Neuronal stem cell (in vitro differentiated cells): ENCODE measurements at regions not wholly inside any gene's neighbourhood (a gene's known extent, or its start where the extent isn't known, plus 50 kb on each side); places are given as distances from the start of the nearest gene placed in this dataset.

Source experiments
- DNase-seq: peaks from one replicate; pipeline ENCODE4 v3.0.0-alpha.2; 2013; ENCODE audit warnings: low spot score
- H2AFZ ChIP-seq: one replicate; pipeline ENCODE4 v1.6.1; 2013; ENCODE audit warnings: mild to moderate bottlenecking, low read length, inconsistent platforms
- H2AK5ac ChIP-seq: 2 replicates; pipeline ENCODE4 v1.6.1; 2013; ENCODE audit warnings: low read depth, mild to moderate bottlenecking, inconsistent platforms, low read length, moderate library complexity, mixed read lengths
- H2BK120ac ChIP-seq: 2 replicates; pipeline ENCODE4 v1.6.1; 2013; ENCODE audit warnings: low read depth, mild to moderate bottlenecking, inconsistent platforms, low read length, moderate library complexity, mixed read lengths
- H2BK12ac ChIP-seq: one replicate; pipeline ENCODE4 v1.6.1; 2013; ENCODE audit warnings: low read length, inconsistent platforms
- H2BK15ac ChIP-seq: 2 replicates; pipeline ENCODE4 v1.6.1; 2013; ENCODE audit warnings: mild to moderate bottlenecking, low read length, inconsistent platforms, mixed read lengths
- H2BK5ac ChIP-seq: one replicate; pipeline ENCODE4 v1.6.1; 2013; ENCODE audit warnings: inconsistent platforms, mild to moderate bottlenecking, low read length, moderate library complexity
- H3K14ac ChIP-seq: one replicate; pipeline ENCODE4 v1.6.1; 2013; ENCODE audit warnings: low read length, inconsistent platforms
- H3K18ac ChIP-seq: 2 replicates; pipeline ENCODE4 v1.6.1; 2013; ENCODE audit warnings: low read length, inconsistent platforms
- H3K23ac ChIP-seq: 2 replicates; pipeline ENCODE4 v1.6.1; 2013; ENCODE audit warnings: low read depth, mild to moderate bottlenecking, mixed read lengths, low read length, inconsistent platforms; ENCODE audit not compliant: poor library complexity
- H3K27ac ChIP-seq: replicated peaks from 3 replicates; pipeline ENCODE4 v1.5.1; 2013; ENCODE audit warnings: low read length, inconsistent platforms
- H3K27me3 ChIP-seq, 3 experiments: 2 replicates each; pipeline ENCODE4 v1.6.1; 2013; ENCODE audit warnings: low read length in 3 of 3, mild to moderate bottlenecking in 2 of 3, inconsistent platforms in 1 of 3, low read depth in 1 of 3, mixed read lengths in 1 of 3, moderate library complexity in 1 of 3; ENCODE audit not compliant: control insufficient read depth in 3 of 3, insufficient read depth in 3 of 3
- H3K36me3 ChIP-seq, 2 donors: replicated peaks in 1 of 2; 2 replicates each; pipeline ENCODE4 v1.6.1; 2013; ENCODE audit warnings: low read length in 2 of 2; ENCODE audit not compliant: control insufficient read depth in 2 of 2, insufficient read depth in 2 of 2
- H3K4ac ChIP-seq: 2 replicates; pipeline ENCODE4 v1.6.1; 2013; ENCODE audit warnings: inconsistent platforms, mild to moderate bottlenecking, low read length, moderate library complexity
- H3K4me1 ChIP-seq, 2 donors: 1 replicate in 1 of 2; 2 replicates in 1 of 2; pipeline ENCODE4 v1.6.1; 2013; ENCODE audit warnings: low read length in 2 of 2, low read depth in 1 of 2; ENCODE audit not compliant: control insufficient read depth in 2 of 2, insufficient read depth in 1 of 2
- H3K4me2 ChIP-seq: one replicate; pipeline ENCODE4 v1.6.1; 2013; ENCODE audit warnings: mild to moderate bottlenecking, low read length, inconsistent platforms; ENCODE audit not compliant: insufficient read depth, poor library complexity, severe bottlenecking
- H3K4me3 ChIP-seq, 2 donors: 2 replicates each; pipeline ENCODE4 v1.5.1; 2013; ENCODE audit warnings: low read length in 2 of 2, mild to moderate bottlenecking in 2 of 2, inconsistent platforms in 1 of 2, moderate library complexity in 1 of 2
- H3K79me1 ChIP-seq: one replicate; pipeline ENCODE4 v1.6.1; 2013; ENCODE audit warnings: low read depth, mild to moderate bottlenecking, inconsistent platforms, low read length, moderate library complexity
- H3K9ac ChIP-seq: one replicate; pipeline ENCODE4 v1.6.1; 2013; ENCODE audit warnings: mild to moderate bottlenecking, low read depth, low read length, inconsistent platforms; ENCODE audit not compliant: poor library complexity
- H3K9me3 ChIP-seq, 2 donors: replicated peaks in 1 of 2; 2 replicates each; pipeline versions ENCODE3 to v1.6.1; 2013; ENCODE audit warnings: low read length in 2 of 2, mild to moderate bottlenecking in 2 of 2, inconsistent platforms in 1 of 2, low read depth in 1 of 2, mixed read lengths in 1 of 2, moderate library complexity in 1 of 2; ENCODE audit not compliant: control insufficient read depth in 2 of 2, insufficient read depth in 1 of 2
- H4K8ac ChIP-seq: one replicate; pipeline ENCODE4 v1.6.1; 2013; ENCODE audit warnings: low read depth, mild to moderate bottlenecking, inconsistent platforms, low read length, moderate library complexity
- H4K91ac ChIP-seq: one replicate; pipeline ENCODE4 v1.6.1; 2013; ENCODE audit warnings: low read length, low read depth, mild to moderate bottlenecking, inconsistent platforms; ENCODE audit not compliant: poor library complexity
- WGBS, 2 donors: extraction: QIAGEN DNeasy Blood & Tissue Kit; methylation state at CpG; one replicate each; pipeline ENCODE4 v1.1.7; 2013; ENCODE audit warnings: missing lambda C conversion rate in 2 of 2, mixed read lengths in 1 of 2; ENCODE audit not compliant: insufficient read length in 2 of 2, insufficient replicate concordance in 1 of 2; ENCODE audit errors: extremely low coverage in 2 of 2; 5-methylcytosine and 5-hydroxymethylcytosine counted together

DNA sequence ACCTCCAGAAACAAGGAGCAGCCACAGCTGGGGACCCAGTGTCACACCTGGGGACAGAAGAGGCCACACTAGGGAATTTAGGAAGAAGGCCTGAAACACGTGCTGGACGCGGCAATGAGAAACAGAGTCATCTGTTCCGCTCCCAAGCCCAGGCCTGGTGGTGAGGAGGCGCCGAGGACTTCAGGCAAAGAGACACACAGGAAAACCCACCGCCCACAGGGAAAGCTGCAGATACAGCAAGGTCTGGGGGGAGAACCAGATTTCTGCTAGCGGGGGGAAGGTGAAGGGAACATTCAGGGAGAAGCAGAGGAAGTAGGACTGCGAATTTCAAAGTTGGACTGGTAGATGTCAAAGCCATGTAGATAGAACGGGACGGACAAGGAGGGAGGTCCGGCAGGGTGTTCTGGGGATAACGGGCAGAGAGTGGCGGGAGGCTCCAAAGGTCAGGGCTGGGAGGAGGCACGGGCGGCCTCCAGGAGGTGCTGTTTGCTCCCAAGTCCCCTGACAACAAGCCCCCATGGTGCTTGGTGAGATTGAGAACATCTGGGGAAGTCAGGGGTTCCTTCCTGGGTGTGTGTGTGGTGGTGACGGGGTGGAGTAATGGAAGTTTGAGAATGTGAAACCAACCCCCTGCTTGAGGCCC, 351.7 kb upstream of the MYT1L start:
- Histone ChIP-seq H3K4me2 (no peak overlapping the region), H2AFZ (no peak overlapping the region), H2BK15ac (peak overlapping the region; percentile 20), H3K36me3 (no peaks in the 10 kb centered on the region), H2BK120ac (no peak overlapping the region), H3K9me3 (no peaks in the 10 kb centered on the region), H3K4me3 (no peak overlapping the region), H4K91ac (no peak overlapping the region), H2BK5ac (no peak overlapping the region), H3K23ac (no peak overlapping the region), H4K8ac (no peak overlapping the region), H3K9ac (no peak overlapping the region), H3K18ac (no peak overlapping the region), H2BK12ac (no peak overlapping the region), H3K4ac (no peak overlapping the region), H3K4me1 (peaks cover 0 to 6% of the 10 kb centered on the region in 2 donors), H3K14ac (no peak overlapping the region), H3K79me1 (no peaks in the 10 kb centered on the region), H3K27ac (no peak overlapping the region), H2AK5ac (no peak overlapping the region), H3K27me3 (no peaks in the 10 kb centered on the region)
- no peak for DNase-seq
- no CpG with 5 or more reads among the region's 17 CpGs for WGBS, 2 donors

DNA sequence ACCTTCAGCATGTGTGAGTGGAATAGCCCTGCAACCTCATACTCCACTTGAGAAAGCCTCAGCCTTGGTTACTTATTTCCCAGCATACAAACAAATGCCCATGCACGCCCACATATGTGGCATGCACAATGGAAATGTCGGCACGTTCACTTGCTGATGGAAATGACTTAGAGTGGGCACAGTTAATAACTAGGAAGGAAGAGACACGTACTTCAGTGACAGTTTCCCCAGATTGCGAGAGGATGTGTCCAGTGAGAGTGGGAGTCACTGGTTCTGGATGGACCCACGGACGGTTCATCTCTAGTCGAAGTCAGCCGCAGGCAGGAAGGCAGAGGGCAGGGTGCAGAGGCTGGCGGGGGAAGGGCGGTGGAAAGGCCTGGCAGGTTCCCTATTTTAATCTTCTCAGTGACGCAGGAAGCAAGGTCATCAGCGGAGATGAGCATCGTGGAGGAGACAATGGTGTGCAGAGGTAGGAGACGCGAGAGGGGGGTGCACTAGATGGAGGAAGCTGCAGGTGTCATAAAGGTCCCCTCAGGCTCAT, 350.7 kb upstream of the MYT1L start:
- no CpG with 5 or more reads among the region's 16 CpGs for WGBS, 2 donors
- no peak overlapping the region for H2BK5ac ChIP-seq
- no peak overlapping the region for H3K4me3 ChIP-seq
- no peak overlapping the region for H3K27ac ChIP-seq
- H2AK5ac ChIP-seq = no peak overlapping the region
- H2BK12ac ChIP-seq = no peak overlapping the region
- no peaks in the 10 kb centered on the region for H3K9me3 ChIP-seq
- no peak for DNase-seq
- H3K79me1 ChIP-seq = no peaks in the 10 kb centered on the region
- no peak overlapping the region for H3K23ac ChIP-seq
- no peak overlapping the region for H3K14ac ChIP-seq
- no peak overlapping the region for H2AFZ ChIP-seq
- no peak overlapping the region for H4K8ac ChIP-seq
- H3K18ac ChIP-seq = no peak overlapping the region
- H3K9ac ChIP-seq = no peak overlapping the region
- H4K91ac ChIP-seq = no peak overlapping the region
- H2BK15ac ChIP-seq = no peak overlapping the region
- peaks cover 0 to 4% of the 10 kb centered on the region in 2 donors for H3K4me1 ChIP-seq
- no peak overlapping the region for H2BK120ac ChIP-seq
- no peaks in the 10 kb centered on the region for H3K27me3 ChIP-seq
- H3K4me2 ChIP-seq = no peak overlapping the region
- H3K36me3 ChIP-seq = no peaks in the 10 kb centered on the region
- H3K4ac ChIP-seq = no peak overlapping the region

DNA sequence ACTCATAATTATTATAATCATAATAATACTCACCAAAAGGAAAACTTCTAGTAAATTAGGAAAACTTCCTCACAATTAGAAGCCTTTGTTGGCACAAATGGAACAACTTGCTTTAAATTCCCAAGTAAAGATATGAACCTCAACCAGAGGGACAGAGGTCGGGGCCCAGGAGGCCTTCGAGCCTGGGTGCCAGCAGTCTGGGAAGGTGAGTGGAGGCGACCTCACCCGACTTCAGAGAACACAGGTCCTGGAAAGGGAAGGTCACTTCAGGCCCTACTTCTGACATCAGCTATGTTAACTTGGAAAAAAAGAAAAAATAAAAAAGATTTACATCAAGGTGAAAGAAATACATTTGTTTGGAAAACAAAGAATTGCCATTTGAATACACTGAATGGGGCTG, 350.0 kb upstream of the MYT1L start:
- Histone ChIP-seq H2BK15ac (no peak overlapping the region), H3K9me3 (no peaks in the 10 kb centered on the region), H4K91ac (no peak overlapping the region), H3K27ac (no peak overlapping the region), H2AK5ac (no peak overlapping the region), H3K27me3 (no peaks in the 10 kb centered on the region), H3K14ac (no peak overlapping the region), H3K9ac (no peak overlapping the region), H3K4ac (no peak overlapping the region), H3K23ac (no peak overlapping the region), H3K4me1 (peaks cover 0 to 4% of the 10 kb centered on the region in 2 donors), H3K79me1 (no peaks in the 10 kb centered on the region), H2BK12ac (no peak overlapping the region), H3K4me3 (no peak overlapping the region), H3K4me2 (no peak overlapping the region), H2AFZ (no peak overlapping the region), H4K8ac (no peak overlapping the region), H2BK120ac (no peak overlapping the region), H2BK5ac (no peak overlapping the region), H3K36me3 (no peaks in the 10 kb centered on the region), H3K18ac (no peak overlapping the region)
- no peak for DNase-seq
- WGBS, 2 donors = no CpG with 5 or more reads among the region's 4 CpGs

DNA sequence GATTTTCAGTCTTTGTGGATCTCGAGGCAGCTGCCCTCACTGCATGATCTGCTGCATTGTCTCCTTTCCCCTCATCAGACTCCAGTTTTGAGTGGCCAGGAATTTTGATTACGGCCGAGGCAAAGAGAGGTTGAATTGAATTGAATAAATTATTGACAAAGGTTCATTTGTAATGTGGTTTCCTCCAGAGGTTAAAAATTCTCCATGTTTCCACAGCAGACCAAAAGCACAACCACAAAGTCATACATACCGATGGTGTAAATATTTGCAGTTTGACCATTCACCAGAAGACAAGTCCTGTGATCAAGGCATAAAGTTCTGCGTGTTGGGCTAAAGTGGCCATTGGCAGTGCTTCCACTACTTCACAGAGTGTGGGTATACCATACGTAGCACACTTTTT, 343.8 kb upstream of the MYT1L start:
- no peak for DNase-seq
- Histone ChIP-seq H2BK120ac (no peak overlapping the region), H3K27me3 (no peaks in the 10 kb centered on the region), H2BK5ac (no peak overlapping the region), H2AK5ac (no peak overlapping the region), H3K18ac (no peak overlapping the region), H3K4me2 (no peak overlapping the region), H3K9me3 (peaks cover 0 to 2% of the 10 kb centered on the region in 2 donors), H4K91ac (no peak overlapping the region), H3K4me1 (no peaks in the 10 kb centered on the region), H2BK12ac (no peak overlapping the region), H3K4me3 (no peak overlapping the region), H3K4ac (no peak overlapping the region), H3K23ac (no peak overlapping the region), H3K36me3 (no peaks in the 10 kb centered on the region), H3K9ac (no peak overlapping the region), H2AFZ (no peak overlapping the region), H4K8ac (no peak overlapping the region), H3K14ac (no peak overlapping the region), H3K79me1 (no peaks in the 10 kb centered on the region), H3K27ac (no peak overlapping the region), H2BK15ac (no peak overlapping the region)
- WGBS, 2 donors = no CpG with 5 or more reads among the region's 6 CpGs
